ENCODE measurements at regions not wholly inside any gene's neighbourhood (a gene's known extent, or its start where the extent isn't known, plus 50 kb on each side); places are given as distances from the start of the nearest gene placed in this dataset.

- Histone ChIP-seq H3K4me1 (ENCODE audit: insufficient read depth, low read length, poor library complexity, severe bottlenecking) (no peaks in the 10 kb centered on the region), H3K9me2 (ENCODE audit: insufficient read depth, low read length) (no peaks in the 10 kb centered on the region), H2AFZ (ENCODE audit: low read length) (no peak overlapping the region), H3K79me2 (ENCODE audit: insufficient read depth, low read depth, low read length) (no peaks in the 10 kb centered on the region), H3K9me3 (ENCODE audit: low read length) (no peaks in the 10 kb centered on the region), H3K4me3 (ENCODE audit: low read depth, low read length, poor library complexity, severe bottlenecking) (no peak overlapping the region), H3K4me2 (ENCODE audit: low read length) (no peak overlapping the region), H3K36me3 (ENCODE audit: insufficient read depth, low read length) (no peaks in the 10 kb centered on the region), H4K20me1 (ENCODE audit: insufficient read depth, low read length) (no peaks in the 10 kb centered on the region), H3K27ac (ENCODE audit: low read depth, low read length, poor library complexity, severe bottlenecking) (no peak overlapping the region)
- no peak for DNase-seq (ENCODE audit: low spot score)
- CTCF ChIA-PET (ENCODE audit: unreplicated experiment): no interaction called here
- intact Hi-C loops (cut with micrococcal nuclease; ENCODE audit: unreplicated experiment): no loop called here
- no peak for TF ChIP-seq CTCF (conservative IDR thresholded peaks at IDR 0.05; ENCODE audit: low read length)
- TF ChIP-seq EZH2phosphoT487 (IDR thresholded peaks at IDR 0.05; ENCODE audit: borderline replicate concordance, low read depth, low read length): no peak
- no TSS peak for BruUV-seq (replicated peaks)
- POLR2A ChIA-PET: no interaction called here
These were observed 385.3 kb upstream of the SMIM21 start for GRCh38 chr18:75812761-75813160.

DNA sequence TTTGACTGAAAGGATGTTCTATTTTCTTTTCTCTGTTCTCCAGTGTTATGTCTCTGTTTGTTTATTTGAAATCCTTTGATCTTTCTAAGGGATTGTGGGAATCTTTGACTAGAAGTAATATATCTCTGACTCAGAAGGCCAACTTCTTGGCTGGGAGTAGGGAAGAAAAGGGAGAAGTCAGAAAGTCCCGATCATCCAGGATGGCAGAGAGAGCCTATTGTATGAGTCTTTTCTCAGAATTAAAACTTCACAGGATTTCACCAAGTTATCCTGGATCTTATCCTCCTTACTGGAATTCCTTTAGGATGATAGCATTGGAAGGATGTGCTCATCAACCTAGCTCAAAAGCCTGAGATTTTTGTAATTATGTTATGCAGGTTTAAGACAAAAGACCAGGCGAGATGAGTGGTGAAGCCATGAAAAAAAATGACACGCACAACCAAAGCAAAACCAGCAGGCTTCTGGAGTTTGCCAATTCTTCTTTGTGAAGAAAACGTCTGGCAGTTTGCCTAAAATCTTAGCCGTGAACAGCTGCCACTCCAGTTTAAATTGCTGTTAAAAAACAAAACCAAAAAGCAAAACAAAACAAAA, 383.6 kb upstream of the SMIM21 start:
- TF ChIP-seq EZH2phosphoT487 (IDR thresholded peaks at IDR 0.05; ENCODE audit: borderline replicate concordance, low read depth, low read length): no peak
- TF ChIP-seq CTCF (conservative IDR thresholded peaks at IDR 0.05; ENCODE audit: low read length): no peak
- Histone ChIP-seq H3K9me2 (ENCODE audit: insufficient read depth, low read length) (no peaks in the 10 kb centered on the region), H3K4me1 (ENCODE audit: insufficient read depth, low read length, poor library complexity, severe bottlenecking) (no peaks in the 10 kb centered on the region), H3K9me3 (ENCODE audit: low read length) (no peaks in the 10 kb centered on the region), H3K4me2 (ENCODE audit: low read length) (no peak overlapping the region), H3K36me3 (ENCODE audit: insufficient read depth, low read length) (no peaks in the 10 kb centered on the region), H2AFZ (ENCODE audit: low read length) (no peak overlapping the region), H3K79me2 (ENCODE audit: insufficient read depth, low read depth, low read length) (no peaks in the 10 kb centered on the region), H3K27ac (ENCODE audit: low read depth, low read length, poor library complexity, severe bottlenecking) (no peak overlapping the region), H3K4me3 (ENCODE audit: low read depth, low read length, poor library complexity, severe bottlenecking) (no peak overlapping the region), H4K20me1 (ENCODE audit: insufficient read depth, low read length) (no peaks in the 10 kb centered on the region)
- DNase-seq (ENCODE audit: low spot score): no peak
- no TSS peak for BruUV-seq (replicated peaks)
- intact Hi-C loops (cut with micrococcal nuclease; ENCODE audit: unreplicated experiment): no loop called here
- ChIA-PET CTCF (ENCODE audit: unreplicated experiment) (no interaction called here), POLR2A (no interaction called here)

DNA sequence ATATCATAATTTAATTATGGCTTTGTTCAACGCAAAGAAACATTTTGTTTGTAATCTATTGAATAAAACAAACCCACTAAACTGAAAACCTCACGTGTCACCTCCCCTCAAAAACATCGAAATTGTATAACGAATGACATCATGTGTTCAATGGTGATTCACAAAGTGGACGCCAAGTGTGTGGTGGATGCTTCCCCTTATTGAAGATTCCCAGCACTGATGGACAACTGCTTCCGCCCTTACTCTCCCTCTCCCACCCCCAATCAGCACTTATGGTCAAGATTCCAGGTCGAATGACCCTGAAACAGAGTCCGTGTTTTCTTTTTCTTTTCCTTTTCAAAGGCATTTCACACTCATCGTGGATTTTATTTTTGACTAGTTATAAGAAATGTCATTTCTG, 383.0 kb upstream of the SMIM21 start:
- POLR2A ChIA-PET: no interaction called here
- Histone ChIP-seq H3K79me2 (ENCODE audit: insufficient read depth, low read depth, low read length) (no peaks in the 10 kb centered on the region), H3K4me1 (ENCODE audit: insufficient read depth, low read length, poor library complexity, severe bottlenecking) (no peaks in the 10 kb centered on the region), H3K4me2 (ENCODE audit: low read length) (no peak overlapping the region), H3K9me2 (ENCODE audit: insufficient read depth, low read length) (no peaks in the 10 kb centered on the region), H3K9me3 (ENCODE audit: low read length) (no peaks in the 10 kb centered on the region), H4K20me1 (ENCODE audit: insufficient read depth, low read length) (no peaks in the 10 kb centered on the region), H2AFZ (ENCODE audit: low read length) (no peak overlapping the region), H3K4me3 (ENCODE audit: low read depth, low read length, poor library complexity, severe bottlenecking) (no peak overlapping the region), H3K27ac (ENCODE audit: low read depth, low read length, poor library complexity, severe bottlenecking) (no peak overlapping the region), H3K36me3 (ENCODE audit: insufficient read depth, low read length) (no peaks in the 10 kb centered on the region)
- DNase-seq (ENCODE audit: low spot score): no peak
- BruUV-seq (replicated peaks): no TSS peak
- no peak for TF ChIP-seq CTCF (conservative IDR thresholded peaks at IDR 0.05; ENCODE audit: low read length)
- TF ChIP-seq EZH2phosphoT487 (IDR thresholded peaks at IDR 0.05; ENCODE audit: borderline replicate concordance, low read depth, low read length): no peak
- CTCF ChIA-PET (ENCODE audit: unreplicated experiment): no interaction called here
- intact Hi-C loops (cut with micrococcal nuclease; ENCODE audit: unreplicated experiment): no loop called here
